ENCODE measurements at regions not wholly inside any gene's neighbourhood (a gene's known extent, or its start where the extent isn't known, plus 50 kb on each side); places are given as distances from the start of the nearest gene placed in this dataset.

- H4K20me1 ChIP-seq (replicated peaks; ENCODE audit: insufficient read depth) = no peaks in the 10 kb centered on the region
- DNase-seq (ENCODE audit: low spot score) = no peak
Measured at GRCh38 chr1:5345556-5345955, 646.7 kb downstream of the NPHP4 start.

More at GRCh38 chr1:5345556-5345955, 646.7 kb downstream of the NPHP4 start:
- no peaks in the 10 kb centered on the region for H3K79me2 ChIP-seq (replicated peaks; ENCODE audit: insufficient read depth)
- no peak overlapping the region for H2AFZ ChIP-seq
- H3K27me3 Mint-ChIP-seq (ENCODE audit: insufficient read depth, low read depth, poor library complexity) = peaks cover 3% of the 10 kb centered on the region
- no peak for ATAC-seq
- H3F3A ChIP-seq (replicated peaks; ENCODE audit: low read depth) = no peaks in the 10 kb centered on the region
- no peaks in the 10 kb centered on the region for H3K9me2 ChIP-seq (ENCODE audit: insufficient read depth)
- no peak for TF ChIP-seq CTCF (conservative IDR thresholded peaks at IDR 0.05; ENCODE audit: low read depth in 2 of 2)
- no peak for TF ChIP-seq ZNF114 (CRISPR knock-in tag; IDR thresholded peaks at IDR 0.05)
- no peak for TF ChIP-seq ZNF331 (CRISPR knock-in tag; IDR thresholded peaks at IDR 0.05; ENCODE audit: low read depth)
- no peak for TF ChIP-seq ETS1 (IDR thresholded peaks at IDR 0.05)
- TF ChIP-seq REST (IDR thresholded peaks at IDR 0.05; ENCODE audit: unreplicated experiment) = no peak
- TF ChIP-seq EZH2 (IDR thresholded peaks at IDR 0.05; ENCODE audit: low read depth, unreplicated experiment) = no peak
- no peak for TF ChIP-seq STAT1 (IDR thresholded peaks at IDR 0.05; ENCODE audit: unreplicated experiment)
- TF ChIP-seq NANOG (IDR thresholded peaks at IDR 0.05; ENCODE audit: borderline replicate concordance) = no peak
- TF ChIP-seq CREB1 (CRISPR knock-in tag; IDR thresholded peaks at IDR 0.05; ENCODE audit: low read depth) = no peak
- no peak for TF ChIP-seq ZNF462 (CRISPR knock-in tag; IDR thresholded peaks at IDR 0.05)
- no peak for TF ChIP-seq JUNB (IDR thresholded peaks at IDR 0.05; ENCODE audit: unreplicated experiment)
- no peak for TF ChIP-seq EZH2phosphoT487 (IDR thresholded peaks at IDR 0.05; ENCODE audit: unreplicated experiment)
- TF ChIP-seq POLR2AphosphoS5 (IDR thresholded peaks at IDR 0.05; ENCODE audit: low read depth) = no peak
- no peak overlapping the region for H3K4me3 ChIP-seq
- H3K36me3 Mint-ChIP-seq (ENCODE audit: low read depth) = no peaks in the 10 kb centered on the region
- no peak overlapping the region for H3K27ac Mint-ChIP-seq
- no peaks in the 10 kb centered on the region for H3K4me1 ChIP-seq (ENCODE audit: insufficient read depth)
- no peak overlapping the region for H3K4me3 Mint-ChIP-seq
- H3K27ac ChIP-seq (ENCODE audit: low read depth) = no peak overlapping the region
- peaks cover 2% of the 10 kb centered on the region; the same call in 2 of the 3 replicates for H3K4me1 Mint-ChIP-seq
- no peaks in the 10 kb centered on the region; the same call in 1 of the 2 replicates for H3K36me3 ChIP-seq (ENCODE audit: insufficient read depth)
- peaks cover 8% of the 10 kb centered on the region for H3K9me3 Mint-ChIP-seq
- no peaks in the 10 kb centered on the region for H3K27me3 ChIP-seq (ENCODE audit: insufficient read depth)
- no peak overlapping the region for H3K4me2 ChIP-seq
